GM12878 (cell line): ENCODE measurements at regions not wholly inside any gene's neighbourhood (a gene's known extent, or its start where the extent isn't known, plus 50 kb on each side); places are given as distances from the start of the nearest gene placed in this dataset.

Source experiments
- ATAC-seq: fragments of 200-7000 bp; cut with Tn5 transposase; 3 replicates; pipeline ENCODE4 v1.9.1; 2020; ENCODE audit warnings: mild to moderate bottlenecking, moderate library complexity
- BruUV-seq: library from RNA; stranded (reverse); fragments of 400-500 nt; replicated peaks from 2 replicates; lab custom pipeline; 2021; lab: Mats Ljungman, UMichigan
- CTCF ChIA-PET: fragments of 300-600 bp; sonication (Branson Sonifier 250); formaldehyde crosslinking; extraction: SDS; loops from one replicate; lab custom pipeline; 2021; ENCODE audit warnings: inconsistent platforms; lab: Yijun Ruan, JAX
- POLR2A ChIA-PET: fragments of 350-600 bp; formaldehyde crosslinking; extraction: SDS; loops from one replicate; lab custom pipeline; 2021; ENCODE audit warnings: inconsistent platforms; lab: Charles Lee
- RAD21 ChIA-PET: fragments of 300-600 bp; sonication (Branson Sonifier 250); formaldehyde crosslinking; loops from one replicate; lab custom pipeline; 2023; ENCODE audit warnings: antibody characterized with exemption; ENCODE audit not compliant: unreplicated experiment; lab: Charles Lee
- SMC1A ChIA-PET: fragments of 300-600 bp; sonication (Branson Sonifier 250); formaldehyde crosslinking; loops from one replicate; lab custom pipeline; 2023; ENCODE audit not compliant: unreplicated experiment, uncharacterized antibody; lab: Charles Lee
- DNase-seq: peaks from one replicate; pipeline ENCODE4 v3.0.0-alpha.2; 2011; ENCODE audit warnings: low read depth, low spot score
- FAIRE-seq: peaks from 3 replicates; lab custom pipeline; 2011; peaks lifted over from hg19 to GRCh38; lab: Jason Lieb, UNC
- H2AFZ ChIP-seq: 2 replicates; pipeline ENCODE4 v1.6.0; 2011; ENCODE audit warnings: low read depth, low read length, control low read depth; ENCODE audit not compliant: control insufficient read depth
- H3K27ac ChIP-seq: 2 replicates; pipeline ENCODE4 v1.5.1; 2011; ENCODE audit warnings: control low read depth; ENCODE audit not compliant: control insufficient read depth, insufficient read depth
- H3K27me3 ChIP-seq, 2 experiments: replicated peaks in 1 of 2; 2 replicates each; pipeline versions ENCODE4 v1.6.0 to v1.6.1; 2011; ENCODE audit warnings: low read length in 1 of 2; ENCODE audit not compliant: control insufficient read depth in 2 of 2, insufficient read depth in 2 of 2
- H3K36me3 ChIP-seq, 2 experiments: 2 replicates each; pipeline ENCODE4 v1.5.1; 2011; ENCODE audit warnings: low read length in 1 of 2; ENCODE audit not compliant: control insufficient read depth in 2 of 2, insufficient read depth in 2 of 2
- H3K4me1 ChIP-seq: 2 replicates; pipeline ENCODE4 v1.6.1; 2011; ENCODE audit warnings: mild to moderate bottlenecking, low read length, moderate library complexity, mixed read lengths; ENCODE audit not compliant: control insufficient read depth, insufficient read depth
- H3K4me2 ChIP-seq: 2 replicates; pipeline ENCODE4 v1.6.0; 2011; ENCODE audit warnings: control low read depth; ENCODE audit not compliant: control insufficient read depth, insufficient read depth
- H3K4me3 ChIP-seq: fragments of 200-600 bp; sonication (generic); 2 replicates; pipeline ENCODE4 v1.5.1; 2016
- H3K79me2 ChIP-seq: 2 replicates; pipeline ENCODE4 v1.6.0; 2011; ENCODE audit warnings: low read length; ENCODE audit not compliant: control insufficient read depth, insufficient read depth
- H3K9ac ChIP-seq: 2 replicates; pipeline ENCODE4 v1.8.0; 2011; ENCODE audit warnings: low read length, control low read depth, mixed read lengths; ENCODE audit not compliant: control insufficient read depth, insufficient read depth
- H3K9me3 ChIP-seq: replicated peaks from 3 replicates; pipeline ENCODE4 v1.5.1; 2011; ENCODE audit warnings: mild to moderate bottlenecking, low read length; ENCODE audit not compliant: control insufficient read depth, insufficient read depth
- H4K20me1 ChIP-seq: 2 replicates; pipeline ENCODE4 v1.6.0; 2011; ENCODE audit not compliant: control insufficient read depth, insufficient read depth
- ASH2L ChIP-seq: fragments of 300-600, 200-600 bp; sonication (generic); IDR thresholded peaks from 2 replicates; pipeline ENCODE4 v1.6.1; 2017; ENCODE audit warnings: low read depth, mild to moderate bottlenecking, borderline replicate concordance
- ATF3 ChIP-seq: IDR thresholded peaks from 2 replicates; pipeline ENCODE4 v1.6.1; 2011; ENCODE audit warnings: low read depth, mild to moderate bottlenecking, low read length, moderate library complexity, borderline replicate concordance; ENCODE audit errors: extremely low read depth
- CHD4 ChIP-seq: fragments of 200-600 bp; sonication (generic); IDR thresholded peaks from 2 replicates; pipeline ENCODE4 v1.6.1; 2016; ENCODE audit warnings: mild to moderate bottlenecking
- KDM1A ChIP-seq: fragments of 200-600 bp; sonication (generic); IDR thresholded peaks from 2 replicates; pipeline ENCODE4 v1.6.1; 2016; ENCODE audit warnings: borderline replicate concordance
- MAX ChIP-seq: IDR thresholded peaks from 2 replicates; pipeline ENCODE4 v1.6.1; 2012; ENCODE audit warnings: low read depth, low read length, improper control_type of control experiment
- MEF2A ChIP-seq: IDR thresholded peaks from 2 replicates; pipeline ENCODE4 v1.6.1; 2011; ENCODE audit warnings: low read depth, mild to moderate bottlenecking, low read length, moderate library complexity; ENCODE audit not compliant: insufficient read depth
- USF1 ChIP-seq: IDR thresholded peaks from 2 replicates; pipeline ENCODE4 v1.6.1; 2011; ENCODE audit warnings: borderline replicate concordance, low read depth, mild to moderate bottlenecking, moderate library complexity, mixed read lengths, low read length; ENCODE audit not compliant: insufficient read depth; ENCODE audit errors: extremely low read length
- YY1 ChIP-seq: IDR thresholded peaks from 2 replicates; pipeline ENCODE4 v1.6.1; 2011; ENCODE audit warnings: low read depth, mild to moderate bottlenecking, low read length
- WGBS: methylation state at CpG from one replicate; pipeline ENCODE4 v1.1.6; 2016; ENCODE audit warnings: low lambda C conversion rate; ENCODE audit not compliant: insufficient replicate concordance, insufficient coverage; ENCODE audit errors: missing lambda C conversion rate; 5-methylcytosine and 5-hydroxymethylcytosine counted together
- in situ Hi-C: fragments of 300-500 bp; cut with MboI; formaldehyde crosslinking; loops from 9 replicates; pipeline ENCODE4 v1.14.3; 2018; ENCODE audit warnings: mixed read lengths
- intact Hi-C: fragments of 100-400 bp; cut with micrococcal nuclease; formaldehyde crosslinking; loops from one replicate; pipeline ENCODE4 v1.14.2; 2022; ENCODE audit not compliant: unreplicated experiment
- TF ChIP-seq, protein P1 (sequence below): fragments of 450-650 bp; IDR thresholded peaks from 2 replicates; pipeline ENCODE4 v1.6.1; 2016; ENCODE audit warnings: mild to moderate bottlenecking
- TF ChIP-seq, protein P2 (sequence below): IDR thresholded peaks from 2 replicates; pipeline ENCODE4 v1.6.1; 2012; ENCODE audit warnings: low read depth, low read length, improper control_type of control experiment

- ATAC-seq (no peak), FAIRE-seq (no peak), DNase-seq (no peak)
- Histone ChIP-seq H3K4me3 (no peak overlapping the region), H3K36me3 (no peaks in the 10 kb centered on the region), H3K79me2 (no peaks in the 10 kb centered on the region), H3K4me1 (no peaks in the 10 kb centered on the region), H3K27ac (no peak overlapping the region), H3K9ac (no peak overlapping the region), H3K4me2 (no peak overlapping the region), H4K20me1 (no peaks in the 10 kb centered on the region), H3K9me3 (no peaks in the 10 kb centered on the region), H2AFZ (no peak overlapping the region), H3K27me3 (no peaks in the 10 kb centered on the region)
- RAD21 ChIA-PET: no interaction called here
- intact Hi-C loops: no loop called here
- no TSS peak for BruUV-seq
- TF ChIP-seq YY1: no peak
- TF ChIP-seq, protein P1, sequence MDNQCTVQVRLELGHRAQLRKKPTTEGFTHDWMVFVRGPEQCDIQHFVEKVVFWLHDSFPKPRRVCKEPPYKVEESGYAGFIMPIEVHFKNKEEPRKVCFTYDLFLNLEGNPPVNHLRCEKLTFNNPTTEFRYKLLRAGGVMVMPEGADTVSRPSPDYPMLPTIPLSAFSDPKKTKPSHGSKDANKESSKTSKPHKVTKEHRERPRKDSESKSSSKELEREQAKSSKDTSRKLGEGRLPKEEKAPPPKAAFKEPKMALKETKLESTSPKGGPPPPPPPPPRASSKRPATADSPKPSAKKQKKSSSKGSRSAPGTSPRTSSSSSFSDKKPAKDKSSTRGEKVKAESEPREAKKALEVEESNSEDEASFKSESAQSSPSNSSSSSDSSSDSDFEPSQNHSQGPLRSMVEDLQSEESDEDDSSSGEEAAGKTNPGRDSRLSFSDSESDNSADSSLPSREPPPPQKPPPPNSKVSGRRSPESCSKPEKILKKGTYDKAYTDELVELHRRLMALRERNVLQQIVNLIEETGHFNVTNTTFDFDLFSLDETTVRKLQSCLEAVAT: no peak
- no peak for TF ChIP-seq USF1
- TF ChIP-seq ATF3: no peak
- TF ChIP-seq KDM1A: no peak
- TF ChIP-seq MEF2A: no peak
- TF ChIP-seq MAX: no peak
- TF ChIP-seq, protein P2, sequence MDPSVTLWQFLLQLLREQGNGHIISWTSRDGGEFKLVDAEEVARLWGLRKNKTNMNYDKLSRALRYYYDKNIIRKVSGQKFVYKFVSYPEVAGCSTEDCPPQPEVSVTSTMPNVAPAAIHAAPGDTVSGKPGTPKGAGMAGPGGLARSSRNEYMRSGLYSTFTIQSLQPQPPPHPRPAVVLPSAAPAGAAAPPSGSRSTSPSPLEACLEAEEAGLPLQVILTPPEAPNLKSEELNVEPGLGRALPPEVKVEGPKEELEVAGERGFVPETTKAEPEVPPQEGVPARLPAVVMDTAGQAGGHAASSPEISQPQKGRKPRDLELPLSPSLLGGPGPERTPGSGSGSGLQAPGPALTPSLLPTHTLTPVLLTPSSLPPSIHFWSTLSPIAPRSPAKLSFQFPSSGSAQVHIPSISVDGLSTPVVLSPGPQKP: no peak
- no peak for TF ChIP-seq CHD4
- no peak for TF ChIP-seq ASH2L
- SMC1A ChIA-PET: interaction anchor here (0.9 kb wide), 1 partner anchor 11 kb away, joined by 3 read pairs; no protein-coding TSS in a partner anchor
- POLR2A ChIA-PET: no interaction called here
- CTCF ChIA-PET: interaction anchor here (0.7 to 1.0 kb wide), 2 partner anchors 25 kb away, joined by 3 read pairs; no protein-coding TSS in a partner anchor
- in situ Hi-C loops: no loop called here
- WGBS: 0% methylated on average over 2 of the region's 2 CpGs
Observed at GRCh38 chr12:74339211-74339610, 198.4 kb upstream of the ATXN7L3B start.
